Glutamatergic neuron (in vitro differentiated cells): ENCODE measurements at regions not wholly inside any gene's neighbourhood (a gene's known extent, or its start where the extent isn't known, plus 50 kb on each side); places are given as distances from the start of the nearest gene placed in this dataset.

Experiments used
- DNase-seq: peaks from one replicate; pipeline ENCODE4 v3.0.0; 2022
- H3K27ac Mint-ChIP-seq: one replicate; pipeline ENCODE4 v1.8.0; 2020; ENCODE audit warnings: mild to moderate bottlenecking, mixed read lengths, inconsistent platforms; ENCODE audit not compliant: unreplicated experiment
- H3K27me3 Mint-ChIP-seq: one replicate; pipeline ENCODE4 v1.8.0; 2020; ENCODE audit warnings: mild to moderate bottlenecking, moderate library complexity, mixed read lengths, inconsistent platforms; ENCODE audit not compliant: unreplicated experiment
- H3K36me3 Mint-ChIP-seq: one replicate; pipeline ENCODE4 v1.8.0; 2020; ENCODE audit warnings: mild to moderate bottlenecking, mixed read lengths, inconsistent platforms; ENCODE audit not compliant: unreplicated experiment
- H3K4me1 Mint-ChIP-seq: one replicate; pipeline ENCODE4 v1.8.0; 2020; ENCODE audit warnings: mild to moderate bottlenecking, low read depth, mixed read lengths, inconsistent platforms; ENCODE audit not compliant: unreplicated experiment
- H3K4me3 Mint-ChIP-seq: one replicate; pipeline ENCODE4 v1.8.0; 2020; ENCODE audit warnings: mild to moderate bottlenecking, mixed read lengths, inconsistent platforms; ENCODE audit not compliant: unreplicated experiment
- H3K9me3 Mint-ChIP-seq: one replicate; pipeline ENCODE4 v1.8.0; 2020; ENCODE audit warnings: mild to moderate bottlenecking, moderate library complexity, mixed read lengths, inconsistent platforms; ENCODE audit not compliant: unreplicated experiment
- TF ChIP-seq, protein P1 (sequence below): fragments of 200-600 bp; sonication (generic); IDR thresholded peaks from one replicate; pipeline ENCODE4 v1.5.0; 2021; ENCODE audit not compliant: partially characterized antibody, unreplicated experiment

DNA sequence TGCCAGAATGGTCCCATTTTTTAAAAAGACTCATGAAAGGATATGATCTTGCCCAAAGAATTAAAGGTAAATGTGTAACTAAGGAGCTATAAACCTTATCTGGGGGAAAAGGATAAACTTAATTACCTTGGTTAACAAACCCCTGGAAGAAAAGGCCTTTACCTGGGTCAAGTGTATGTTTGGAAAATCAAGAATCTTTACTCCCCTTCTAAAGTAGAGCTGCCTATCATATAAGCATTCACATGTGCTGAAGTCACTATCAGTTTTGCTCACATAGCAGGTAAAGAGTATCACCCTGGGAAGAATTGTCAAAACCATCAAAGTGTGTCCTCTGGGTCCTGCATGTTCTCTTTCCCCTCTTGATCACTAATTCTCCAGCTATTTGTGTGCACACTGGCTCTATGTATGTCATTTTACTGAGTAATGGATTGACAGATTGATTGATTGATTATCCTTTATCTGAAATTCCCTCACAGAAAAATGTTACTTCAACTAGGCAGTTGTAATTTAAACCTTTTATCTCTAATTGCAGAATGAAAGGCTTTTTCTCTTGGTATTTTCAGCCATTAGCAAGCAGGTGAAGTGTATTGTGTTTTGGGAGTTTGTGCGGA is 199.4 kb downstream of the NOL4 start:
- Mint-ChIP-seq H3K4me3 (no peak overlapping the region), H3K27me3 (no peaks in the 10 kb centered on the region), H3K27ac (no peak overlapping the region), H3K4me1 (no peaks in the 10 kb centered on the region), H3K9me3 (no peaks in the 10 kb centered on the region), H3K36me3 (no peaks in the 10 kb centered on the region)
- no peak for DNase-seq
- TF ChIP-seq, protein P1, sequence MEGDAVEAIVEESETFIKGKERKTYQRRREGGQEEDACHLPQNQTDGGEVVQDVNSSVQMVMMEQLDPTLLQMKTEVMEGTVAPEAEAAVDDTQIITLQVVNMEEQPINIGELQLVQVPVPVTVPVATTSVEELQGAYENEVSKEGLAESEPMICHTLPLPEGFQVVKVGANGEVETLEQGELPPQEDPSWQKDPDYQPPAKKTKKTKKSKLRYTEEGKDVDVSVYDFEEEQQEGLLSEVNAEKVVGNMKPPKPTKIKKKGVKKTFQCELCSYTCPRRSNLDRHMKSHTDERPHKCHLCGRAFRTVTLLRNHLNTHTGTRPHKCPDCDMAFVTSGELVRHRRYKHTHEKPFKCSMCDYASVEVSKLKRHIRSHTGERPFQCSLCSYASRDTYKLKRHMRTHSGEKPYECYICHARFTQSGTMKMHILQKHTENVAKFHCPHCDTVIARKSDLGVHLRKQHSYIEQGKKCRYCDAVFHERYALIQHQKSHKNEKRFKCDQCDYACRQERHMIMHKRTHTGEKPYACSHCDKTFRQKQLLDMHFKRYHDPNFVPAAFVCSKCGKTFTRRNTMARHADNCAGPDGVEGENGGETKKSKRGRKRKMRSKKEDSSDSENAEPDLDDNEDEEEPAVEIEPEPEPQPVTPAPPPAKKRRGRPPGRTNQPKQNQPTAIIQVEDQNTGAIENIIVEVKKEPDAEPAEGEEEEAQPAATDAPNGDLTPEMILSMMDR, result no peak

DNA sequence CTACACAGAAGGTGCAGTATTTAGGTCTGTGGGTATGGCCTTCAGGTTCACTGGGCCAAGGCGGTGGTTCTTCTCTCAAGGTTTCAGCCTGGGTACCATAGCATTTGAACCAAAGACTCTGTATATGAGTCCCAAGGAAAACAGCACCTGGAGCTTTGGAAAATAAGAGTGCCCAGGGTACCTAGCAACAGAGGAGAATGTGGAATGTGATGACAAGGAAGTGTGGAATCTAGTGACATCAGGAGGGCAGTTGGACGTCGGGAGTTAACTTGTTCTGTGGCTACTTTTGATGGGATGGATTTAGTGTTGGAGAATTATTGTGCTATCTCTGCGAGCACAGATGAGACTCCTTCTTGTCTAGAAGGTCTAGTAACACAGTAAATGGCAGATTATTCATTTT is 201.2 kb downstream of the NOL4 start:
- no peaks in the 10 kb centered on the region for H3K27me3 Mint-ChIP-seq
- TF ChIP-seq, protein P1, result no peak
- DNase-seq, result no peak
- H3K27ac Mint-ChIP-seq, result no peak overlapping the region
- H3K36me3 Mint-ChIP-seq, result no peaks in the 10 kb centered on the region
- H3K4me1 Mint-ChIP-seq, result no peaks in the 10 kb centered on the region
- no peak overlapping the region for H3K4me3 Mint-ChIP-seq
- no peaks in the 10 kb centered on the region for H3K9me3 Mint-ChIP-seq

DNA sequence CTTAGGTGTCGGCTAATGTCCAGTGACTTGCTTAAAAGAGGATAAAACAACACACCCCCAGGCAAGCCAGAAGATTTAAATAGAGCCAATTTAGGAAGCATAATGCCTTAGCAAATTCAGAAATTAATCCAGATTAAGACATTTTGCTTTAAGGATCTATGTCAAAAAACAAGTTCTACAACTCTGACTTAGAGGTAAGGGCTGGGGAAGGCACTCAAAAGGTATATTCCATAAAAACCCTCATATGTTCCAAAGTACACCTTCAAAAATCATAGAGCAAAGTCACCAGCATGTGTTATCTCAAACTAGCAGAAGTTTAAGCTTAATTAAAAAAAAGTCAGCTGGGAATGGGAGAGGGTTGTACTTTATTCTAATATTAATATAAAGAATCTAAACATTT is 206.4 kb downstream of the NOL4 start:
- Mint-ChIP-seq H3K27me3 (no peaks in the 10 kb centered on the region), H3K4me3 (no peak overlapping the region), H3K36me3 (no peaks in the 10 kb centered on the region), H3K9me3 (no peaks in the 10 kb centered on the region), H3K4me1 (no peaks in the 10 kb centered on the region), H3K27ac (no peak overlapping the region)
- DNase-seq, result no peak
- TF ChIP-seq, protein P1, result no peak

GRCh38 chr18:34003687-34004086 is 221.0 kb downstream of the NOL4 start:
- H3K27ac Mint-ChIP-seq, result no peak overlapping the region
- TF ChIP-seq, protein P1, result no peak
- no peak overlapping the region for H3K4me3 Mint-ChIP-seq
- no peaks in the 10 kb centered on the region for H3K27me3 Mint-ChIP-seq
- no peaks in the 10 kb centered on the region for H3K36me3 Mint-ChIP-seq
- H3K4me1 Mint-ChIP-seq, result no peaks in the 10 kb centered on the region
- peaks cover 2% of the 10 kb centered on the region for H3K9me3 Mint-ChIP-seq
- no peak for DNase-seq

DNA sequence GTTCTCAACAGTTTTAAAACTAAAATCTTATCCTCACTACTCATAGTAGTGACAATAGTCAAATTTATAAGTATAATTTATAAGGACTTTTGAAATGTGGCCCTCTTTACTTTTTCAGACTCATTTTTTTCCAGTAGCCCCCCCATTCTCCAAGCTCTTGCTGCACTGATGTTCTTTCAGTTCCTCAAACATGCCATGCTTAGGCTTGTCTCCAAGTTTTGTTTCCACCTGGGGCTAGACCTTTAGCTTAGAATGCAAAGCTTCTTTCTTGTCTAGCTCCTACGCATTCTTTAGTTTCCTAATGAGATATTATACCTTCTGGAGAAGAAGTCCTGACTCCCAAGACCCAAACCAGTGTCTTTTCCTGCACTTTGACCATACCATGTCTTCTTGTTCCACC is 222.6 kb downstream of the NOL4 start:
- H3K4me3 Mint-ChIP-seq, result no peak overlapping the region
- H3K27ac Mint-ChIP-seq, result no peak overlapping the region
- no peaks in the 10 kb centered on the region for H3K4me1 Mint-ChIP-seq
- TF ChIP-seq, protein P1, result no peak
- H3K27me3 Mint-ChIP-seq, result no peaks in the 10 kb centered on the region
- no peak for DNase-seq
- H3K9me3 Mint-ChIP-seq, result peaks cover 2% of the 10 kb centered on the region
- H3K36me3 Mint-ChIP-seq, result no peaks in the 10 kb centered on the region
